Keratinocyte (primary cell): ENCODE measurements at regions not wholly inside any gene's neighbourhood (a gene's known extent, or its start where the extent isn't known, plus 50 kb on each side); places are given as distances from the start of the nearest gene placed in this dataset.

ENCODE experiments used
- DNase-seq: peaks from one replicate; pipeline ENCODE4 v3.0.0-alpha.2; 2011; ENCODE audit warnings: low read depth, missing footprints, low spot score
- FAIRE-seq: peaks from 2 replicates; lab custom pipeline; 2011; peaks lifted over from hg19 to GRCh38; lab: Jason Lieb, UNC
- H2AFZ ChIP-seq: 2 replicates; pipeline ENCODE4 v1.6.0; 2012; ENCODE audit warnings: low read length, control low read depth, inconsistent platforms; ENCODE audit not compliant: control insufficient read depth
- H3K27ac ChIP-seq: 2 replicates; pipeline ENCODE4 v1.5.1; 2011; ENCODE audit warnings: low read length; ENCODE audit not compliant: control insufficient read depth, insufficient read depth
- H3K27me3 ChIP-seq: 3 replicates; pipeline ENCODE4 v1.6.0; 2011; ENCODE audit warnings: low read length; ENCODE audit not compliant: control insufficient read depth, insufficient read depth; ENCODE audit errors: extremely low read depth
- H3K36me3 ChIP-seq, 2 experiments: 2 replicates in 1 of 2; 3 replicates in 1 of 2; pipeline ENCODE4 v1.5.1; 2011; ENCODE audit warnings: low read length in 2 of 2, mild to moderate bottlenecking in 1 of 2; ENCODE audit not compliant: control insufficient read depth in 2 of 2, insufficient read depth in 2 of 2; ENCODE audit errors: extremely low read depth in 1 of 2
- H3K4me1 ChIP-seq: 3 replicates; pipeline ENCODE4 v1.5.1; 2011; ENCODE audit warnings: low read length; ENCODE audit not compliant: control insufficient read depth, insufficient read depth; ENCODE audit errors: extremely low read depth
- H3K4me2 ChIP-seq: 3 replicates; pipeline ENCODE4 v1.6.0; 2011; ENCODE audit warnings: low read depth, low read length; ENCODE audit not compliant: control insufficient read depth, insufficient read depth; ENCODE audit errors: extremely low read depth
- H3K4me3 ChIP-seq, 3 experiments: fragments of 200-600 bp in 1 of 3; sonication (generic) in 1 of 3; 2 replicates in 2 of 3; 3 replicates in 1 of 3; pipeline ENCODE4 v1.5.1; 2011 to 2016; ENCODE audit warnings: low read length in 3 of 3, mild to moderate bottlenecking in 3 of 3, control low read depth in 2 of 3, inconsistent platforms in 1 of 3, low read depth in 1 of 3, mixed read lengths in 1 of 3, mixed run types in 1 of 3, moderate library complexity in 1 of 3; ENCODE audit not compliant: control insufficient read depth in 2 of 3, insufficient read depth in 2 of 3; ENCODE audit errors: extremely low read depth in 1 of 3
- H3K79me2 ChIP-seq: 2 replicates; pipeline ENCODE4 v1.6.0; 2012; ENCODE audit warnings: low read length; ENCODE audit not compliant: control insufficient read depth, insufficient read depth
- H3K9ac ChIP-seq: 3 replicates; pipeline ENCODE4 v1.6.0; 2011; ENCODE audit warnings: low read length; ENCODE audit not compliant: control insufficient read depth, insufficient read depth; ENCODE audit errors: extremely low read depth
- H3K9me1 ChIP-seq: 3 replicates; pipeline ENCODE4 v1.6.0; 2011; ENCODE audit warnings: low read length; ENCODE audit not compliant: control insufficient read depth, insufficient read depth; ENCODE audit errors: extremely low read depth
- H3K9me3 ChIP-seq: 2 replicates; pipeline ENCODE4 v1.5.1; 2012; ENCODE audit warnings: low read depth, low read length; ENCODE audit not compliant: control insufficient read depth
- H4K20me1 ChIP-seq: 3 replicates; pipeline ENCODE4 v1.6.0; 2011; ENCODE audit warnings: low read length; ENCODE audit not compliant: control insufficient read depth, insufficient read depth; ENCODE audit errors: extremely low read depth
- EZH2 ChIP-seq: IDR thresholded peaks from one replicate; pipeline ENCODE4 v1.6.1; 2012; ENCODE audit warnings: inconsistent platforms, mild to moderate bottlenecking, low read length, moderate library complexity
- dilution Hi-C: fragments of 300-500 bp; cut with MboI; formaldehyde crosslinking; loops from one replicate; pipeline ENCODE4 v1.7.0; 2020; ENCODE audit warnings: low sequenced_read_pairs; ENCODE audit not compliant: extremely low pct_ligation_motif_present
- TF ChIP-seq, protein P1 (sequence below), 3 experiments: IDR thresholded peaks in 1 of 3; conservative IDR thresholded peaks in 1 of 3; optimal IDR thresholded peaks in 1 of 3; 2 replicates in 2 of 3; 3 replicates in 1 of 3; pipeline versions ENCODE3 to v1.5.1; 2011; ENCODE audit warnings: low read length in 3 of 3, mild to moderate bottlenecking in 3 of 3, moderate library complexity in 2 of 3, control low read depth in 1 of 3, inconsistent platforms in 1 of 3; ENCODE audit not compliant: insufficient read depth in 2 of 3; ENCODE audit errors: extremely low read depth in 1 of 3

DNA sequence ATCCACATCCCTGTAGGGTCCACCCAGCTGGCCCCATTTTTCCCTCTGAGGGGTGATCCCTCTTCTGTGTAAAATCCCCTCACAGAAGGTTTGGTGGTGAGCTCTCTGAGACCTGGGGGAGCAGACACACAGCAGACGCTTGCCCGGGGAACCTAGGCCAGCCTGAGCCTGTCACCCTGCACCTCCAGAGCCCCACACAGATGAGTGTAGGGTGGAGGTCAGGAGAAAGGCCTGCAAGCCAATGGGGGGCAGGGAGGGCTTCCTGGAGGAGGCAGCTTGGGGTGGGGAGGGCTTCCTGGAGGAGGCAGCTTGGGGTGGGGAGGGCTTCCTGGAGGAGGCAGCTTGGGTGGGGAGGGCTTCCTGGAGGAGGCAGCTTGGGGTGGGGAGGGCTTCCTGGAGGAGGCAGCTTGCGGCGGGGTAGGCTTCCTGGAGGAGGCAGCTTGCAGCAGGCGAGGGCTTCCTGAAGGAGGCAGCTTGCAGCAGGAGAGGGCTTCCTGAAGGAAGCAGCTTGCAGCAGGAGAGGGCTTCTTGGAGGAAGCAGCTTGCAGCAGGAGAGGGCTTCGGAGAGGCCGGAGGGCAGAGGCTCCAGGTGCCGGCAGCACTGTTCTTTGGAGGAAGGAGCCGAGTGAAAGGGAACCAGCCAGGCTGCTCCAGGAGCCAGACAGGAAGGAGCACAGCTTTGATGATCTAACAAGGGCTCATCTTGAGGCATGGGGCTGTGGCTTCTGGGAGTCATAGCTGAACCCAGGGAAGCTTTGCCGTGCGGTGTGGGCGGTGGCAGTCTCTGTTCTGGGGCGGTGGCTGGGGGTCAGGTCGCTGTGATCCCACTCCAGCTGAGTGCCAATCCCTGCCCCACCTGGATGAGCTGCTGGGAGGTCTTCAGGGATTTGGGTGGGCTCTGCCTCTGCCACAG, 83.7 kb upstream of the ZNF469 start:
- no peaks in the 10 kb centered on the region for H3K79me2 ChIP-seq
- no peaks in the 10 kb centered on the region for H3K36me3 ChIP-seq
- dilution Hi-C loops = no loop called here
- peaks cover 3% of the 10 kb centered on the region for H3K27me3 ChIP-seq
- peaks cover 43% of the 10 kb centered on the region for H3K4me1 ChIP-seq
- H3K9me3 ChIP-seq = no peaks in the 10 kb centered on the region
- no peaks in the 10 kb centered on the region for H4K20me1 ChIP-seq
- peak overlapping the region in 1 of 3 experiments; percentile 38 for H3K4me3 ChIP-seq
- FAIRE-seq (peak; percentile 86), DNase-seq (peak; percentile 55)
- H3K4me2 ChIP-seq = peak overlapping the region; percentile 67
- H3K9me1 ChIP-seq = no peaks in the 10 kb centered on the region
- TF ChIP-seq EZH2 = no peak
- TF ChIP-seq, protein P1, sequence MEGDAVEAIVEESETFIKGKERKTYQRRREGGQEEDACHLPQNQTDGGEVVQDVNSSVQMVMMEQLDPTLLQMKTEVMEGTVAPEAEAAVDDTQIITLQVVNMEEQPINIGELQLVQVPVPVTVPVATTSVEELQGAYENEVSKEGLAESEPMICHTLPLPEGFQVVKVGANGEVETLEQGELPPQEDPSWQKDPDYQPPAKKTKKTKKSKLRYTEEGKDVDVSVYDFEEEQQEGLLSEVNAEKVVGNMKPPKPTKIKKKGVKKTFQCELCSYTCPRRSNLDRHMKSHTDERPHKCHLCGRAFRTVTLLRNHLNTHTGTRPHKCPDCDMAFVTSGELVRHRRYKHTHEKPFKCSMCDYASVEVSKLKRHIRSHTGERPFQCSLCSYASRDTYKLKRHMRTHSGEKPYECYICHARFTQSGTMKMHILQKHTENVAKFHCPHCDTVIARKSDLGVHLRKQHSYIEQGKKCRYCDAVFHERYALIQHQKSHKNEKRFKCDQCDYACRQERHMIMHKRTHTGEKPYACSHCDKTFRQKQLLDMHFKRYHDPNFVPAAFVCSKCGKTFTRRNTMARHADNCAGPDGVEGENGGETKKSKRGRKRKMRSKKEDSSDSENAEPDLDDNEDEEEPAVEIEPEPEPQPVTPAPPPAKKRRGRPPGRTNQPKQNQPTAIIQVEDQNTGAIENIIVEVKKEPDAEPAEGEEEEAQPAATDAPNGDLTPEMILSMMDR (optimal IDR thresholded peaks at IDR 0.05 in 1 of 3, IDR thresholded peaks at IDR 0.05 in 1 of 3, conservative IDR thresholded peaks at IDR 0.05 in 1 of 3; ENCODE audit: extremely low read depth in 1 of 3, insufficient read depth in 2 of 3, low read length in 3 of 3) = no peak
- peak overlapping the region; percentile 59 for H3K9ac ChIP-seq
- no peak overlapping the region for H2AFZ ChIP-seq
- peak overlapping the region; percentile 73 for H3K27ac ChIP-seq

DNA sequence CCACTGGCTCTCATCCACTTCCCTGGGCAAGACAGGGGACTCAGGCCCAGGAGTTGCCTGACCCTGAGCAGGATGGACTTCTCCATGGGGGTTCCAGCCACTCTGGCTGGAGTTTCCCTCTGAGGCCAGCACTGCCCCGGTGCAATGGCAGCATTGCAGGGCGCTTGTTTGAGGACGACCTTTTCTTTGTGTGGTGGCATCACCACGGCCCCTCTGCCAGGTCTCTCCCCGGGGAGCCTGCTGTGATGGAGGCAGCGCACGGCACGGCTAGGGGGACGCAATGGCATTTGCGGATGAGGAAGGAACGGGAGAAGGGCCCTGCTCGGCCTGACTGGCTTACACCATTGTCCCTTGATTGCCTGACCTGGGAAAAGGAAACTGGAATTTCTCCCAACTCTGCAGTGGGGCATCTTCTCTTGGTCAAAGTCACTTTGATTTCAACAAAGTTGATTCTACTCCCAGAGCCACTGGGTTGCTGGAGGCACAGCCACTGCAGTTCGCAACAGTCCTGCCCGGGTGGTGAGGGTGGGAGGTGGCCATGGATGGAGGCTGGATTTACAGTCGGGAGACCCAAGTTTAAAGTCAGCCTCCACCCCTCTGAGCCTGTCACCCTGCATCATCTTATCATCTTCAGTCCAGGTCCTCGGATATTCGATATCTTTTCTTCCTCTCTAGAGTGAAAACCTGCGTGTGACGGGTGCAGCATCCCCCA, 82.9 kb upstream of the ZNF469 start:
- FAIRE-seq = peak; percentile 13
- Histone ChIP-seq H3K27me3 (no peaks in the 10 kb centered on the region), H3K27ac (peak overlapping the region; percentile 17), H3K4me2 (peak overlapping the region; percentile 29), H2AFZ (no peak overlapping the region), H3K4me1 (peaks cover 51% of the 10 kb centered on the region), H3K9me1 (no peaks in the 10 kb centered on the region), H3K4me3 (no peak overlapping the region), H4K20me1 (no peaks in the 10 kb centered on the region), H3K36me3 (no peaks in the 10 kb centered on the region), H3K9me3 (no peaks in the 10 kb centered on the region), H3K79me2 (no peaks in the 10 kb centered on the region), H3K9ac (no peak overlapping the region)
- dilution Hi-C loops = no loop called here
- TF ChIP-seq, protein P1 (optimal IDR thresholded peaks at IDR 0.05 in 1 of 3, IDR thresholded peaks at IDR 0.05 in 1 of 3, conservative IDR thresholded peaks at IDR 0.05 in 1 of 3; ENCODE audit: extremely low read depth in 1 of 3, insufficient read depth in 2 of 3, low read length in 3 of 3) = no peak
- no peak for TF ChIP-seq EZH2
- no peak for DNase-seq
